HEK293T (cell line): ENCODE measurements at regions not wholly inside any gene's neighbourhood (a gene's known extent, or its start where the extent isn't known, plus 50 kb on each side); places are given as distances from the start of the nearest gene placed in this dataset.

Experiments used
- ARNT ChIP-seq: fragments of 450-650 bp; IDR thresholded peaks from 2 replicates; pipeline ENCODE4 v1.6.1; 2017; ENCODE audit warnings: mild to moderate bottlenecking
- FOXA1 ChIP-seq: fragments of 450-650 bp; IDR thresholded peaks from 2 replicates; pipeline ENCODE4 v1.6.1; 2016; ENCODE audit warnings: mild to moderate bottlenecking
- FOXK2 ChIP-seq: fragments of 450-650 bp; IDR thresholded peaks from 2 replicates; pipeline ENCODE4 v1.6.1; 2016; ENCODE audit warnings: mild to moderate bottlenecking
- FOXM1 ChIP-seq: fragments of 450-650 bp; IDR thresholded peaks from 2 replicates; pipeline ENCODE4 v1.6.1; 2017; ENCODE audit warnings: mild to moderate bottlenecking, borderline replicate concordance
- SP1 ChIP-seq: fragments of 450-650 bp; IDR thresholded peaks from 2 replicates; pipeline ENCODE4 v1.6.1; 2017
- TARDBP ChIP-seq: fragments of 450-650 bp; IDR thresholded peaks from 2 replicates; pipeline ENCODE4 v1.6.1; 2016

GRCh38 chr2:181376999-181377398 is 80.2 kb upstream of the ITGA4 start:
- TF ChIP-seq FOXA1, result no peak
- TF ChIP-seq SP1, result no peak
- TF ChIP-seq ARNT, result no peak
- TF ChIP-seq TARDBP, result no peak
- TF ChIP-seq FOXK2, result no peak
- no peak for TF ChIP-seq FOXM1
